Osteocyte (in vitro differentiated cells): ENCODE measurements at regions not wholly inside any gene's neighbourhood (a gene's known extent, or its start where the extent isn't known, plus 50 kb on each side); places are given as distances from the start of the nearest gene placed in this dataset.
"Not testable (repeated sequence)": the region's sequence is repeated elsewhere in the genome, so short reads cannot be mapped to it uniquely, and the experiment has no call there.

Source experiments
- DNase-seq: peaks from one replicate; pipeline ENCODE4 v3.0.0; 2021; ENCODE audit warnings: mixed read lengths; ENCODE audit not compliant: unreplicated experiment; ENCODE audit errors: extremely low spot score
- H3K27ac Mint-ChIP-seq: one replicate; pipeline ENCODE4 v1.8.0; 2021; ENCODE audit warnings: mild to moderate bottlenecking, mixed read lengths; ENCODE audit not compliant: unreplicated experiment
- H3K27me3 Mint-ChIP-seq: one replicate; pipeline ENCODE4 v1.8.0; 2021; ENCODE audit warnings: mixed read lengths; ENCODE audit not compliant: unreplicated experiment
- H3K36me3 Mint-ChIP-seq: one replicate; pipeline ENCODE4 v1.8.0; 2021; ENCODE audit warnings: mixed read lengths; ENCODE audit not compliant: unreplicated experiment
- H3K4me1 Mint-ChIP-seq: one replicate; pipeline ENCODE4 v1.8.0; 2021; ENCODE audit warnings: mixed read lengths; ENCODE audit not compliant: unreplicated experiment
- H3K4me3 Mint-ChIP-seq: one replicate; pipeline ENCODE4 v1.8.0; 2021; ENCODE audit warnings: mild to moderate bottlenecking, moderate library complexity, mixed read lengths; ENCODE audit not compliant: unreplicated experiment
- H3K9me3 Mint-ChIP-seq: one replicate; pipeline ENCODE4 v1.8.0; 2021; ENCODE audit warnings: mixed read lengths; ENCODE audit not compliant: unreplicated experiment
- CTCF ChIP-seq: fragments of 200-600 bp; sonication (generic); IDR thresholded peaks from 2 replicates; pipeline ENCODE4 v1.5.0; 2021; ENCODE audit warnings: antibody characterized with exemption, mild to moderate bottlenecking, moderate library complexity

GRCh38 chr5:26388976-26389375 lies 649.4 kb downstream of the CDH9 start:
- no peaks in the 10 kb centered on the region for H3K4me1 Mint-ChIP-seq
- H3K27ac Mint-ChIP-seq = no peak overlapping the region
- peaks cover 32% of the 10 kb centered on the region for H3K9me3 Mint-ChIP-seq
- DNase-seq = no peak
- TF ChIP-seq CTCF = no peak
- no peak overlapping the region for H3K4me3 Mint-ChIP-seq
- no peaks in the 10 kb centered on the region for H3K36me3 Mint-ChIP-seq
- no peaks in the 10 kb centered on the region for H3K27me3 Mint-ChIP-seq

- no peaks in the 10 kb centered on the region for H3K27me3 Mint-ChIP-seq
- DNase-seq = no peak
- H3K4me1 Mint-ChIP-seq = no peaks in the 10 kb centered on the region
- H3K36me3 Mint-ChIP-seq = no peaks in the 10 kb centered on the region
- no peak overlapping the region for H3K4me3 Mint-ChIP-seq
- H3K27ac Mint-ChIP-seq = no peak overlapping the region
- TF ChIP-seq CTCF = no peak
- H3K9me3 Mint-ChIP-seq = peaks cover 28% of the 10 kb centered on the region
Measured at GRCh38 chr5:26386532-26386931, 651.9 kb downstream of the CDH9 start.

GRCh38 chr5:26364624-26365023 lies 673.8 kb downstream of the CDH9 start:
- H3K27ac Mint-ChIP-seq, H3K36me3 Mint-ChIP-seq, DNase-seq, H3K27me3 Mint-ChIP-seq, H3K4me3 Mint-ChIP-seq, H3K4me1 Mint-ChIP-seq: not testable (repeated sequence)
- peaks cover 44% of the 10 kb centered on the region for H3K9me3 Mint-ChIP-seq

GRCh38 chr5:26343801-26344325 lies 694.5 kb downstream of the CDH9 start:
- Mint-ChIP-seq H3K27ac (no peak overlapping the region), H3K36me3 (no peaks in the 10 kb centered on the region), H3K27me3 (no peaks in the 10 kb centered on the region), H3K4me3 (no peak overlapping the region), H3K9me3 (peaks cover 21% of the 10 kb centered on the region), H3K4me1 (no peaks in the 10 kb centered on the region)
- TF ChIP-seq CTCF = no peak
- no peak for DNase-seq

GRCh38 chr5:26339576-26339975 lies 698.8 kb downstream of the CDH9 start:
- no peak for TF ChIP-seq CTCF
- Mint-ChIP-seq H3K4me1 (no peaks in the 10 kb centered on the region), H3K4me3 (no peak overlapping the region), H3K36me3 (no peaks in the 10 kb centered on the region), H3K9me3 (peaks cover 35% of the 10 kb centered on the region), H3K27me3 (no peaks in the 10 kb centered on the region), H3K27ac (no peak overlapping the region)
- no peak for DNase-seq
